Ascending aorta (tissue), 2 donors: ENCODE measurements at regions not wholly inside any gene's neighbourhood (a gene's known extent, or its start where the extent isn't known, plus 50 kb on each side); places are given as distances from the start of the nearest gene placed in this dataset.

Experiments
- DNase-seq, 2 donors: peaks; one replicate each; pipeline ENCODE4 v3.0.0-alpha.2; 2019; ENCODE audit warnings: low spot score in 2 of 2
- H3K27ac ChIP-seq, 2 donors: fragments of 200-600 bp; sonication (generic); one replicate each; pipeline ENCODE4 v1.5.1; 2016 to 2017; ENCODE audit warnings: mild to moderate bottlenecking in 1 of 2
- H3K27me3 ChIP-seq: fragments of 200-600 bp; sonication (generic); one replicate; pipeline ENCODE4 v1.5.1; 2017
- H3K36me3 ChIP-seq, 2 donors: fragments of 200-600 bp; sonication (generic); one replicate each; pipeline ENCODE4 v1.5.1; 2016
- H3K4me1 ChIP-seq, 2 donors: fragments of 200-600 bp; sonication (generic); one replicate each; pipeline ENCODE4 v1.5.1; 2016 to 2017; ENCODE audit warnings: mild to moderate bottlenecking in 1 of 2
- H3K4me3 ChIP-seq, 2 donors: fragments of 200-600 bp; sonication (generic); one replicate each; pipeline ENCODE4 v1.5.1; 2016 to 2017; ENCODE audit warnings: mild to moderate bottlenecking in 1 of 2
- H3K9me3 ChIP-seq, 2 donors: fragments of 200-600 bp; sonication (generic); one replicate each; pipeline ENCODE4 v1.5.1; 2016
- CTCF ChIP-seq, 3 experiments: fragments of 200-600 bp in 2 of 3; fragments of 450-650 bp in 1 of 3; sonication (generic) in 2 of 3; IDR thresholded peaks; one replicate each; pipeline ENCODE4 v1.5.1; 2016 to 2019; ENCODE audit warnings: antibody characterized with exemption in 3 of 3, mild to moderate bottlenecking in 1 of 3, moderate library complexity in 1 of 3
- intact Hi-C: fragments of 100-400 bp; cut with DNase I; formaldehyde crosslinking; loops from one replicate; pipeline ENCODE4 v1.15.1; 2023

DNA sequence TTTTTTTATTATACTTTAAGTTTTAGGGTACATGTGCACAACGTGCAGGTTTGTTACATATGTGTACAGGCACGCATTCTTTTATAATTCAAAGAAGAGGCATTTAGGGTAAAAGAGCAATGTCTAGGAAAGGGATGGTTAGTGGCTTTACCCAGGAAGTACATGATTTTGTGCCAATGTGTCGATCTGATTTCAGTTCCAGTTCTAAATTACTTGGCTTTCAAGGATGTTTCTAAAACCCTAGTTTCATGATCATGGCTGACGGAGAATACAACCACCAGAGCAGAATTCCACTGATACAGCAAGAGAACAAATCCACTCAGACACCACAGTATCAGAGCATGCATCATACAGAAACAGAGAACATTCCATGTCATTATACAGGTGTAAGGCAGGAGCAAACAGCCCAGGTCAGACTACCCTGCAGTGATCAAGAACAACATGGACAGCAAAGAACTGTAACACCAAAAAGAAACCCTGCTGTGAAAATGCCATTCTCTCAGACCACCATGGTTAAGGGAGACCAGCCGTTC lies 116.7 kb upstream of the STK17B start:
- no peak for TF ChIP-seq CTCF (IDR thresholded peaks at IDR 0.05)
- Histone ChIP-seq H3K27me3 (no peaks in the 10 kb centered on the region), H3K27ac (no peak overlapping the region), H3K9me3 (no peaks in the 10 kb centered on the region), H3K4me3 (no peak overlapping the region), H3K36me3 (no peaks in the 10 kb centered on the region), H3K4me1 (peaks cover 0 to 8% of the 10 kb centered on the region in 2 donors)
- intact Hi-C loops = no loop called here
- no peak for DNase-seq

DNA sequence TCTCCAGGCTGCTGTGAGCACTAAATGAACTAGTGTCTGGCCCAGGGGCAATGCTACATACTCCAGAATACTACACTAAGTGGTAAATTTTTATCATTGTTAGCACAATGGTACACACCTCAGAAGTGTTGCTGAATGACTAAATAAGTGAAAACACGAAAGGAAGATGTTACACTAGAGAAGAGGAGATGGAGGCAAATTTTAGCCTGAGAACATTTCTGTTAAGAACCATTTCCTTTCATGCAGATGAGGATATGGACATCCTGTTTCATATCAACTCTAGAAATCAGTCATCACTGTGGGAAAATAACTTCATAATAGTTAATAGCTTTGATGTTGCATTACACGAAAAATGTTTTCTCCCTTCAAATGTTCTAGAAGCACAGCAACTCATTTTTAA lies 117.6 kb upstream of the STK17B start:
- no peaks in the 10 kb centered on the region for H3K36me3 ChIP-seq

GRCh38 chr2:196290136-196290535 lies 118.8 kb upstream of the STK17B start:
- no peaks in the 10 kb centered on the region for H3K27me3 ChIP-seq
- intact Hi-C loops = no loop called here
- H3K9me3 ChIP-seq = no peaks in the 10 kb centered on the region
- TF ChIP-seq CTCF (IDR thresholded peaks at IDR 0.05) = no peak
- no peaks in the 10 kb centered on the region for H3K36me3 ChIP-seq
- H3K27ac ChIP-seq = no peak overlapping the region
- no peak overlapping the region for H3K4me3 ChIP-seq
- DNase-seq = no peak
- H3K4me1 ChIP-seq = peaks cover 0 to 3% of the 10 kb centered on the region in 2 donors

More for the DNA sequence above, 117.6 kb upstream of the STK17B start:
- no peak for DNase-seq
- no peak for TF ChIP-seq CTCF (IDR thresholded peaks at IDR 0.05)
- H3K27me3 ChIP-seq = no peaks in the 10 kb centered on the region
- intact Hi-C loops = no loop called here
- H3K4me3 ChIP-seq = no peak overlapping the region
- H3K27ac ChIP-seq = no peak overlapping the region
- no peaks in the 10 kb centered on the region for H3K9me3 ChIP-seq
- H3K4me1 ChIP-seq = peaks cover 0 to 5% of the 10 kb centered on the region in 2 donors

- no peaks in the 10 kb centered on the region for H3K9me3 ChIP-seq
- H3K27ac ChIP-seq = no peak overlapping the region
- intact Hi-C loops = no loop called here
- H3K4me1 ChIP-seq = peaks cover 0 to 3% of the 10 kb centered on the region in 2 donors
- no peak for DNase-seq
- no peaks in the 10 kb centered on the region for H3K27me3 ChIP-seq
- H3K36me3 ChIP-seq = no peaks in the 10 kb centered on the region
- no peak for TF ChIP-seq CTCF (IDR thresholded peaks at IDR 0.05)
- no peak overlapping the region for H3K4me3 ChIP-seq
Observed at GRCh38 chr2:196290569-196290968, 119.2 kb upstream of the STK17B start.

DNA sequence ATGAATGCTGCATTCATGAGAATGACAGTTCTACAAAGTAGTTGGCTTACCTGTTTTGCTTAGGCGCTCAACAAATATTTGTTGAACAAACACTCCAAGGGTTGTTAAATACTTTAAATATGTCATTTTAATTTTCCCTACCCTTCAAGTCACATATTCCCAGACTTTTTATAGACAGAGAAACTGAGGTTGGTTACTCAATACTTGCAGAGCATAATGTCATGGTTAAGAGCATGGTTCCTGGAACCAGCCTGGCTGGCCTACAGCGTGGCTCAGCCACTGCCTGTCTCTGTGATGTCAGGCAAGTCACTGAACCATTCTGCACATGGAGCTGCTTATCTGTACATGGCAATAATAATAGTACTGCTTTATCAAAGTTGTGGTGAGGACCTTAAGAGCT lies 120.0 kb upstream of the STK17B start:
- H3K4me3 ChIP-seq = no peak overlapping the region
- no peaks in the 10 kb centered on the region for H3K36me3 ChIP-seq
- peaks cover 0 to 3% of the 10 kb centered on the region in 2 donors for H3K4me1 ChIP-seq
- intact Hi-C loops = no loop called here
- no peaks in the 10 kb centered on the region for H3K9me3 ChIP-seq
- H3K27me3 ChIP-seq = no peaks in the 10 kb centered on the region
- no peak overlapping the region for H3K27ac ChIP-seq
- DNase-seq = no peak
- no peak for TF ChIP-seq CTCF (IDR thresholded peaks at IDR 0.05)
